ENCODE measurements at regions not wholly inside any gene's neighbourhood (a gene's known extent, or its start where the extent isn't known, plus 50 kb on each side); places are given as distances from the start of the nearest gene placed in this dataset.
A peak's percentile ranks its signal among the peaks of the same experiment; 100 is the strongest.

- H3K4me1 ChIP-seq (ENCODE audit: insufficient read depth, low read length): no peaks in the 10 kb centered on the region
- no peak overlapping the region for H3K27ac ChIP-seq (ENCODE audit: low read depth, low read length)
- H3K79me2 ChIP-seq (ENCODE audit: insufficient read depth, low read length): no peaks in the 10 kb centered on the region
- no peak overlapping the region for H2AFZ ChIP-seq (ENCODE audit: low read length)
- no peaks in the 10 kb centered on the region for H3K36me3 ChIP-seq (ENCODE audit: insufficient read depth, low read length)
- H3K4me2 ChIP-seq (ENCODE audit: insufficient read depth, low read length): no peak overlapping the region
- H4K20me1 ChIP-seq (ENCODE audit: insufficient read depth, low read length): no peaks in the 10 kb centered on the region
- TF ChIP-seq, protein P1, sequence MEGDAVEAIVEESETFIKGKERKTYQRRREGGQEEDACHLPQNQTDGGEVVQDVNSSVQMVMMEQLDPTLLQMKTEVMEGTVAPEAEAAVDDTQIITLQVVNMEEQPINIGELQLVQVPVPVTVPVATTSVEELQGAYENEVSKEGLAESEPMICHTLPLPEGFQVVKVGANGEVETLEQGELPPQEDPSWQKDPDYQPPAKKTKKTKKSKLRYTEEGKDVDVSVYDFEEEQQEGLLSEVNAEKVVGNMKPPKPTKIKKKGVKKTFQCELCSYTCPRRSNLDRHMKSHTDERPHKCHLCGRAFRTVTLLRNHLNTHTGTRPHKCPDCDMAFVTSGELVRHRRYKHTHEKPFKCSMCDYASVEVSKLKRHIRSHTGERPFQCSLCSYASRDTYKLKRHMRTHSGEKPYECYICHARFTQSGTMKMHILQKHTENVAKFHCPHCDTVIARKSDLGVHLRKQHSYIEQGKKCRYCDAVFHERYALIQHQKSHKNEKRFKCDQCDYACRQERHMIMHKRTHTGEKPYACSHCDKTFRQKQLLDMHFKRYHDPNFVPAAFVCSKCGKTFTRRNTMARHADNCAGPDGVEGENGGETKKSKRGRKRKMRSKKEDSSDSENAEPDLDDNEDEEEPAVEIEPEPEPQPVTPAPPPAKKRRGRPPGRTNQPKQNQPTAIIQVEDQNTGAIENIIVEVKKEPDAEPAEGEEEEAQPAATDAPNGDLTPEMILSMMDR (IDR thresholded peaks at IDR 0.05; ENCODE audit: extremely low read depth, low read depth, low read length): no peak
- peak; percentile 36 for DNase-seq (ENCODE audit: insufficient read length, low spot score, missing footprints)
- H3K9me3 ChIP-seq (ENCODE audit: low read depth, low read length): no peaks in the 10 kb centered on the region
- H3K27me3 ChIP-seq (ENCODE audit: insufficient read depth, low read length): no peaks in the 10 kb centered on the region
- no peak overlapping the region for H3K4me3 ChIP-seq (ENCODE audit: insufficient read depth, low read length)
Observed at GRCh38 chr15:25178835-25179672, 224.3 kb downstream of the SNRPN start.

- TF ChIP-seq, protein P1 (IDR thresholded peaks at IDR 0.05; ENCODE audit: extremely low read depth, low read depth, low read length): no peak
- Histone ChIP-seq H2AFZ (ENCODE audit: low read length) (no peak overlapping the region), H3K27ac (ENCODE audit: low read depth, low read length) (no peak overlapping the region), H3K4me1 (ENCODE audit: insufficient read depth, low read length) (no peaks in the 10 kb centered on the region), H3K79me2 (ENCODE audit: insufficient read depth, low read length) (no peaks in the 10 kb centered on the region), H3K9me3 (ENCODE audit: low read depth, low read length) (no peaks in the 10 kb centered on the region), H3K36me3 (ENCODE audit: insufficient read depth, low read length) (no peaks in the 10 kb centered on the region), H3K4me2 (ENCODE audit: insufficient read depth, low read length) (no peak overlapping the region), H3K4me3 (ENCODE audit: insufficient read depth, low read length) (no peak overlapping the region), H3K27me3 (ENCODE audit: insufficient read depth, low read length) (no peaks in the 10 kb centered on the region), H4K20me1 (ENCODE audit: insufficient read depth, low read length) (no peaks in the 10 kb centered on the region)
- peak; percentile 49 for DNase-seq (ENCODE audit: insufficient read length, low spot score, missing footprints)
Observed at GRCh38 chr15:25179673-25180511, 225.1 kb downstream of the SNRPN start.

DNA sequence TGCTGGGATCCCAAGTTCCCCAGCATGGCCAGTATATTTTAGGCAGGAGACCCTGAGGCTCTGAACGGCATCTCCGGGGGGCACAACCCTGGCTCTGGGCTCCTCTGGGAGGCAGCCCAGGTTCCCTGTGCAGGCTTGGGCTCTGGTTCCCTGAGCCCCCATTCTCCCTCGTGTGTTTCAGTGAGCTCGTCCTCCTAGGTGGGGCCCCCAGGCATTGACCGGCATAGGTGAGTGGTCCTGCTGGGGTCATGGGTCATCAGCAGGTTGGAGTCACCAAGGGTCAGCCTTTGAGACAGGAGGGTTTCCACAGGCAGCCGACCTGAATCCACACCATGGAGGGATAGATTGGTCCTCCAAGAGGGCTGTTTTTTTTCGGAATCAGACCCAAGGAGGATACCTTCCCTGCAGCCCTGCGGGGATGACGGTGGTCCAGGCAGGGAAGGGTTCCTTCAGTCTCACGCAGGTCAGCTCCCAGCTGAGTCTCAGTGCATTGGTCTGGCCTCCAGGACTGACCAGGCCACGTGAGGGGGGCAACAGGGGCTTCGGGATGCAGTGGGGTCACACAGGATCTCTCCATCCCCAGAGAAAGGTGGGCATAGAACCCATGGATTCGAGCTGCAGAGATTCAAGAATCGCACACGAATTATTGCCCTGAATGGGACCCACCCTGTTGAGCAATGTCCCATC lies 226.0 kb downstream of the SNRPN start:
- no peaks in the 10 kb centered on the region for H3K9me3 ChIP-seq (ENCODE audit: low read depth, low read length)

More for the DNA sequence above, 226.0 kb downstream of the SNRPN start:
- Histone ChIP-seq H2AFZ (ENCODE audit: low read length) (no peak overlapping the region), H3K27me3 (ENCODE audit: insufficient read depth, low read length) (no peaks in the 10 kb centered on the region), H4K20me1 (ENCODE audit: insufficient read depth, low read length) (no peaks in the 10 kb centered on the region), H3K27ac (ENCODE audit: low read depth, low read length) (no peak overlapping the region), H3K4me2 (ENCODE audit: insufficient read depth, low read length) (no peak overlapping the region), H3K36me3 (ENCODE audit: insufficient read depth, low read length) (no peaks in the 10 kb centered on the region), H3K79me2 (ENCODE audit: insufficient read depth, low read length) (no peaks in the 10 kb centered on the region), H3K4me1 (ENCODE audit: insufficient read depth, low read length) (no peaks in the 10 kb centered on the region), H3K4me3 (ENCODE audit: insufficient read depth, low read length) (no peak overlapping the region)
- DNase-seq (ENCODE audit: insufficient read length, low spot score, missing footprints): peak; percentile 68
- TF ChIP-seq, protein P1 (IDR thresholded peaks at IDR 0.05; ENCODE audit: extremely low read depth, low read depth, low read length): no peak

Measured in osteoblast (primary cell).